Aorta (tissue), 5 donors: ENCODE measurements at regions not wholly inside any gene's neighbourhood (a gene's known extent, or its start where the extent isn't known, plus 50 kb on each side); places are given as distances from the start of the nearest gene placed in this dataset.

Experiments
- ATAC-seq: fragments of 200-7000 bp; cut with Tn5 transposase; one replicate; pipeline ENCODE4 v1.9.1; 2022; ENCODE audit warnings: moderate library complexity; ENCODE audit not compliant: low FRiP score
- DNase-seq, 2 donors: peaks; one replicate each; pipeline ENCODE4 v3.0.0-alpha.2; 2020
- H3K27ac ChIP-seq, 2 donors: one replicate each; pipeline ENCODE4 v1.5.1; 2013; ENCODE audit warnings: low read length in 2 of 2, mild to moderate bottlenecking in 2 of 2, moderate library complexity in 2 of 2, control low read depth in 1 of 2, inconsistent platforms in 1 of 2, low read depth in 1 of 2
- H3K27me3 ChIP-seq, 2 donors: one replicate each; pipeline ENCODE4 v1.6.1; 2013; ENCODE audit warnings: control low read depth in 1 of 2, low read length in 1 of 2, mild to moderate bottlenecking in 1 of 2, moderate library complexity in 1 of 2; ENCODE audit not compliant: insufficient read depth in 2 of 2, control insufficient read depth in 1 of 2
- H3K36me3 ChIP-seq, 2 donors: one replicate each; pipeline ENCODE4 v1.6.1; 2013; ENCODE audit warnings: control low read depth in 1 of 2, low read length in 1 of 2, mild to moderate bottlenecking in 1 of 2; ENCODE audit not compliant: insufficient read depth in 2 of 2, control insufficient read depth in 1 of 2
- H3K4me1 ChIP-seq, 2 donors: one replicate each; pipeline ENCODE4 v1.6.1; 2013; ENCODE audit warnings: low read length in 2 of 2, control low read depth in 1 of 2, mild to moderate bottlenecking in 1 of 2, moderate library complexity in 1 of 2; ENCODE audit not compliant: insufficient read depth in 2 of 2, control insufficient read depth in 1 of 2
- H3K4me3 ChIP-seq, 2 donors: one replicate each; pipeline ENCODE4 v1.5.1; 2013; ENCODE audit warnings: low read length in 2 of 2, control low read depth in 1 of 2, mild to moderate bottlenecking in 1 of 2
- H3K9me3 ChIP-seq: one replicate; pipeline ENCODE4 v1.6.1; 2013; ENCODE audit warnings: mild to moderate bottlenecking, low read length; ENCODE audit not compliant: control insufficient read depth
- WGBS, 2 donors: extraction: QIAGEN DNeasy Blood & Tissue Kit; methylation state at CpG; one replicate each; pipeline ENCODE4 v1.1.7; 2013; 5-methylcytosine and 5-hydroxymethylcytosine counted together
- intact Hi-C, 2 donors: fragments of 100-400 bp; cut with DNase I; formaldehyde crosslinking; loops; one replicate each; pipeline versions ENCODE4 v1.14.2 to v1.15.0; 2022
- donor health status: healthy with polysubstance abuse.
- donor health status: Bipolar disorder and iron deficiency.
- donor health status: DM: no; HTN: no; CAD: no.
- donor health status: DM: no; HTN: no; CAD: no.
- donor health status: DM: yes; HTN: yes; CAD: no.

DNA sequence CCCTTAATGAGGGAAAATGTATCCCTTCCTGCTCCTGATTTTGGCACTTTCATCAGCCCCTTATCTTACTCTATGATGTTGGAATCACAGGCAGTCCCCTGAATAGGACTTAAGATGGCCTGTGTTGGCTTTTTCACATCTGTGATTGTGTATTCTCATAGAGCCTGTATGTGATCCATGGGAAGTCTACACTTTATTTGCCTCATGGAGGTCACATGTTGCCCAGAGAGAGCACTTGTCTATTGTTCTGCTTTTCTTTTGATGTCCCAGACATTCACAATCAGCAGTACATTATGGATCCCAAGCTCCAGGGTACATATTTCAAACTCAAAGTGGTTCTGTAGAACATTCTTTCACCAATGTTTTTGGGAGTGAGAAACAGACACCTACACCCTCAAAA, 885.2 kb upstream of the ADGRL2 start:
- H3K36me3 ChIP-seq = no peaks in the 10 kb centered on the region
- peaks cover 0 to 2% of the 10 kb centered on the region in 2 donors for H3K27me3 ChIP-seq
- no peaks in the 10 kb centered on the region for H3K4me1 ChIP-seq
- no peak overlapping the region for H3K27ac ChIP-seq
- intact Hi-C loops = no loop called here
- H3K9me3 ChIP-seq = no peaks in the 10 kb centered on the region
- no peak overlapping the region for H3K4me3 ChIP-seq
- no peak for DNase-seq
- no peak for ATAC-seq

DNA sequence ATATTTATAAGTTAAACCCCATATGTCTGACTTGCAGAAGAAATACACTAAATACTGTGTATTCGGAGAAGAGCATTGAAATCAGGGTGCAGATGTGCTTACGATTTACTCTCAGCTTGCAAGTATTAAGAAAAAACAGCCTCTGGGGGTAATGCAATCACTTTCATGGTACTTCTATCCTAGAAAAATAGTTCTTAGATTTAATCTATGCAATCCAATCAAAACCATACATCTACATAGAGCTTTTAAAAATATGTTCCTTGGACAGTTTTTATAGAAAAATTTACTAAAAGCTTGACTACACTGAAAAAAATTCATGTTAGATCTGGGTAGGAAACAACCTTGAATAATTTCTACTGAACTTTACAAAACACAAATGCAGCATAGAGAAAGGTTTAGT, 890.3 kb upstream of the ADGRL2 start:
- H3K4me1 ChIP-seq = no peaks in the 10 kb centered on the region
- no peaks in the 10 kb centered on the region for H3K9me3 ChIP-seq
- no peaks in the 10 kb centered on the region for H3K27me3 ChIP-seq
- H3K36me3 ChIP-seq = no peaks in the 10 kb centered on the region
- intact Hi-C loops = no loop called here
- H3K27ac ChIP-seq = no peak overlapping the region
- H3K4me3 ChIP-seq = no peak overlapping the region
- WGBS, 2 donors = 94 to 96% methylated on average over 2 of the region's 2 CpGs
- no peak for DNase-seq
- no peak for ATAC-seq

DNA sequence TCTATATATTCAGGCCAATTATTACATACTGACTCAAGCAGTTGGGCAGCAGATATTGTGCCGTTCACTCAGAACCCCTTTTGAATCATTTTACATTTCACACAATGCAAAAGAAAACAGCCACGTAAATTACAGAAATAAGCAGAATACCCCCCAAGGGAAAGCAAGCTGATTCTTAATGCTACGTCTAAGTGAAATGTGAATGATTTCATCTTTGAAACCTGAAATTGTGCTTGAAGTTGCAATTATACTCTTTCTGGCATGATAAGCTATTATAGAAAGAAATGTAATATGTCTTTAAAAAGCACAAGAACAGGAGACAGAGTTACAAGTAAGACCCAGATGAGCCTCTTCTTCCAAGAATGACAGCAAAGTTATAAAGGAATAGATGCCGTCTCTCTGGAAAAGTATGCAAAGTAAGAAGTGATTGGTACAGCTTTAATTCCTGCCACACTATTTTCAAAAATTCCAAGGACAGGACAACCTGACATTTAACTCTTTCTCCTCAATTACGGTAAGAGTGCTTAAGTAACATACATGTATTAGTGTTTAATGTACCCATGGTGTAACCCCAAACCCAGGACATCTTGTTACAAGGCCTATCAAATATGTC, 891.5 kb upstream of the ADGRL2 start:
- H3K36me3 ChIP-seq = no peaks in the 10 kb centered on the region
- H3K27ac ChIP-seq = no peak overlapping the region
- no peak for DNase-seq
- ATAC-seq = no peak
- no peak overlapping the region for H3K4me3 ChIP-seq
- intact Hi-C loops = loop anchor here in 1 of 2 donors (10.0 kb wide), 1 partner anchor 846 kb away; no protein-coding TSS in a partner anchor
- 61 to 70% methylated on average over 5 of the region's 5 CpGs for WGBS, 2 donors
- no peaks in the 10 kb centered on the region for H3K27me3 ChIP-seq
- H3K9me3 ChIP-seq = no peaks in the 10 kb centered on the region
- H3K4me1 ChIP-seq = no peaks in the 10 kb centered on the region

DNA sequence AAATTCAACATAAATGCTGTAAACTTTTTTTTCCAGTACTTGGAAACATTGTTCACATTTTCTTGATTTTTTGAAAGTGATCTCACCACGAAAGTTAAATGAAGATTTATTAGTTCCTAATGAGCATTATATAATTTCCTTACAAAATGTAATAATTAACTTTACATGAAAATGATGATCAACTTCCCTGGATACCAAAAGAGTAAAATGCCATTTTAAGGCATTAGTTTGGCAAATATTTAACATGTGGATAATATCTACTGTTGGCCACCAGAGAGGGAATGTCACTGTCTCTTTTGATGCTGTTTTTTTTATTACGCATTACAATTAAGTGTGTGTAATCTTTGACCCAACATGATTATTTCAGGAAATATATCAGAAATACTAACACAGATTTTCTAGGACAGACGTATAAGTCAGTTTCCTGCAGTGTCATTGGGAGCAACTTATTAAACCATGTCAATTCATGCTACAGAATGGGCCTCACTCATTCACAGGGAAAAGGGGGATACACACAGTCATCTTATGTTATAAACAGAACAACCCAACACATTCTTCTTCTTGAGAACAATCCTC, 903.9 kb upstream of the ADGRL2 start:
- 92 to 93% methylated on average over 3 of the region's 3 CpGs for WGBS, 2 donors
- Histone ChIP-seq H3K4me3 (no peak overlapping the region), H3K27me3 (no peaks in the 10 kb centered on the region), H3K36me3 (no peaks in the 10 kb centered on the region), H3K27ac (no peak overlapping the region), H3K4me1 (no peaks in the 10 kb centered on the region), H3K9me3 (no peaks in the 10 kb centered on the region)
- ATAC-seq (no peak), DNase-seq (no peak)
- intact Hi-C loops = no loop called here

DNA sequence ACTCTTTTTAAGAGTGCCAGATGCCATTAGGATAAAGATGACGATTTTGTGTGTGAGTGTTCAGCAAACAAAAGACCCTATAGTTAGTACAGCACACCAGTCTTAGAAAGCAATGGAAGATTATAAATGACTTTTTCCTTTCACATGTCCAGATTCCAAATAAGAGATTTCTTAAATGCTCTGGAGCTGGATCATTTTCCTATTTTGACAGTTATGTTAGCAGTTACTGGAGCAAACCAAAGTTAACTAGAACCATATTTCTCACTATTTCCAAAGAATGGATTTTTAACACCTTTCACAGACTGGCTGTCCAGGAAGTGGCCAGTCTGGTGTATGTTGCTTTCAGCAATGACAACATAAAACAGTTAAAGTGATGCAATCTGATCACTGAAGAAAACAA, 905.8 kb upstream of the ADGRL2 start:
- DNase-seq = no peak
- Histone ChIP-seq H3K4me1 (no peaks in the 10 kb centered on the region), H3K4me3 (no peak overlapping the region), H3K27me3 (no peaks in the 10 kb centered on the region), H3K36me3 (no peaks in the 10 kb centered on the region), H3K27ac (no peak overlapping the region), H3K9me3 (no peaks in the 10 kb centered on the region)
- intact Hi-C loops = no loop called here
- 49 to 57% methylated on average over 1 of the region's 1 CpG for WGBS, 2 donors
- no peak for ATAC-seq

DNA sequence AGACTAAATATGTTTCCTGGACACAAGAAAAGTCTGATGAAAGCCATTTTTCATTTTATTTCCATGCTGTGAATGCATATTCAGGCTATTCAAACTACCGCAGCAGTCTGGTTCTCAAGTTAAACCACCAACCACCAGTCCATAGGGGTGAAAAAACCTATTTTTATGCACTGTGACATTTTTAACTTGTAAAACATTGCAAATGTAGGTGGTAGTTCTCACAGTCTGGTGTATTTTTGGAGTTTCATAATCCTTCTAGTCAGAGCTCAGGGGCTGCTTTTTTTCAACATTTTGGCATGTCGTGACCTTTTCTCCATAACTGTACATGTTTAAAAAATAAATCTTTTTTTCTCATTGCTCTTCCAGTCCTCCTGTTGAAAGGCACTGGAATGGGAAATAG, 907.6 kb upstream of the ADGRL2 start:
- H3K36me3 ChIP-seq = no peaks in the 10 kb centered on the region
- H3K27ac ChIP-seq = no peak overlapping the region
- H3K4me1 ChIP-seq = no peaks in the 10 kb centered on the region
- DNase-seq (no peak), ATAC-seq (no peak)
- intact Hi-C loops = no loop called here
- no peaks in the 10 kb centered on the region for H3K27me3 ChIP-seq
- 2 to 6% methylated on average over 2 of the region's 2 CpGs for WGBS, 2 donors
- H3K9me3 ChIP-seq = no peaks in the 10 kb centered on the region
- no peak overlapping the region for H3K4me3 ChIP-seq

DNA sequence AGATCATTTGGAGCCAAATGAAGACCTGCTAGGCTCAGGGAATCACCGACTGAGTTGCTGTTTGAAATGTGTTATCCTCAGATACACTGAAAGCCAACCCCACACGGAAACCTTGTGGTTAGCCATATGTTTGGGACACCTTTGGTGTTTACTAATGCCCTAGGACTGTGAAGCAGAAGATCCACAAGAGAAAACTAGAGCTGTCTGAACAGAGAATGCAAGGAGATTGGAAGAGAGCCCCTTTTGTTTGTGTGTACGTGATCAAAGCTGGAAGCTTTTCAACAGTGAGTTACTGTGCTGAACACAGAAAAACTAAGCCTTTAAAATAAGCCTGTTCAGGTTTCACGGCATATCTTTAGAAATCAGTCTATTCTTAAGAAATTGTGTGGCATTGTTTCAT, 908.2 kb upstream of the ADGRL2 start:
- intact Hi-C loops = no loop called here
- H3K4me1 ChIP-seq = no peaks in the 10 kb centered on the region
- no peak overlapping the region for H3K4me3 ChIP-seq
- H3K27ac ChIP-seq = no peak overlapping the region
- H3K27me3 ChIP-seq = no peaks in the 10 kb centered on the region
- no peaks in the 10 kb centered on the region for H3K9me3 ChIP-seq
- no peaks in the 10 kb centered on the region for H3K36me3 ChIP-seq
- no peak for DNase-seq
- no peak for ATAC-seq
- WGBS, 2 donors = 23 to 29% methylated on average over 4 of the region's 4 CpGs

DNA sequence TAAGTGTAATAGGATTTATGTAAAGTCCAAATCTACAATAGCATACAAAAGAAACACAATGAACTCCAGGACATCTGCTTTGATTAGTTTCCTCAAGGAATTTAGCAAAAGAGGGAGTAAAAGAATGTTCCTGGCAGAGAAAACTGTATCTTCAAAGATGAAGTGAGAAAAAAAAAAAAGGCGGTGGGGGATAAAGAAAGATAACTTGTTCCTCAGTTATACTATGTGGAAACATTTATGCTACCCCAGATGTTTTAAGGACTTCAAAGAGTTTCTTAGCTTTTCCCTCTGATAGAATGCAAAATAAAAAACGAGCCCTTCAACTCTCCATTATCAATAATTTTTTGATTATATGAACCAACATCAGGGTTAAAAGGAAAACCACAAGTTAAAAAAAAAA, 908.9 kb upstream of the ADGRL2 start:
- no peaks in the 10 kb centered on the region for H3K27me3 ChIP-seq
- DNase-seq (no peak), ATAC-seq (no peak)
- no peaks in the 10 kb centered on the region for H3K4me1 ChIP-seq
- no peaks in the 10 kb centered on the region for H3K36me3 ChIP-seq
- intact Hi-C loops = no loop called here
- 90 to 92% methylated on average over 2 of the region's 2 CpGs for WGBS, 2 donors
- H3K27ac ChIP-seq = no peak overlapping the region
- H3K9me3 ChIP-seq = no peaks in the 10 kb centered on the region
- no peak overlapping the region for H3K4me3 ChIP-seq

DNA sequence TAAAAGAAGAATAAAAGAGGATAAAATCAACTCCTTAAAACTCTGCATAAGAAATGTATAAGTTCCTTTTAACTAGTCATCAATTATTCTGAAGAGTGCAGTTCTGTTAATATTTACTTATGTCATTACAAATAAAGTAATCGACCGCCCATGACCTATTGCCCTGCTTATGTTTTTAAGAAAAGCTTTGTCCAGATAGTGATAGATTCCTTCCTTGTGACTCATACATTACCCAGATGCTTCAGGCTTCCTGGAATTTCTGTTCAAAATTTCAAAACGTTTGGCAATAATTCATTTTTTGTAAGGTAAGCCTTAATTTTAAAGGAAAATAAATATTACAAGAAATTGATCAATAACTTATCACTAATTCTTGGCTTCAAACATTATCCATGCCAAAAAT, 918.2 kb upstream of the ADGRL2 start:
- 26 to 39% methylated on average over 3 of the region's 3 CpGs for WGBS, 2 donors
- no peaks in the 10 kb centered on the region for H3K27me3 ChIP-seq
- intact Hi-C loops = no loop called here
- no peak overlapping the region for H3K27ac ChIP-seq
- ATAC-seq (no peak), DNase-seq (no peak)
- H3K36me3 ChIP-seq = no peaks in the 10 kb centered on the region
- H3K4me1 ChIP-seq = no peaks in the 10 kb centered on the region
- no peak overlapping the region for H3K4me3 ChIP-seq
- H3K9me3 ChIP-seq = no peaks in the 10 kb centered on the region
